HCT116 (cell line): ENCODE measurements at regions not wholly inside any gene's neighbourhood (a gene's known extent, or its start where the extent isn't known, plus 50 kb on each side); places are given as distances from the start of the nearest gene placed in this dataset.

ENCODE experiments used
- ATAC-seq: fragments of 200-7000 bp; cut with Tn5 transposase; 2 replicates; pipeline ENCODE4 v1.9.1; 2020; ENCODE audit warnings: mild to moderate bottlenecking, moderate library complexity
- BruUV-seq: library from RNA; stranded (reverse); fragments of 400-500 nt; replicated peaks from 2 replicates; lab custom pipeline; 2021; lab: Mats Ljungman, UMichigan
- CTCF ChIA-PET: fragments of 300-600 bp; sonication (Branson Sonifier 250); formaldehyde crosslinking; loops from one replicate; lab custom pipeline; 2021; ENCODE audit warnings: antibody characterized with exemption; lab: Charles Lee
- POLR2A ChIA-PET: fragments of 300-600, 350-600 bp; sonication (Branson Sonifier 250); formaldehyde crosslinking; loops from one replicate; lab custom pipeline; 2021; ENCODE audit warnings: antibody characterized with exemption; lab: Charles Lee
- RAD21 ChIA-PET, 2 experiments: fragments of 300-600 bp; sonication (Branson Sonifier 250); formaldehyde crosslinking; loops; one replicate each; lab custom pipeline; 2023; ENCODE audit warnings: low total read pairs in 2 of 2; ENCODE audit not compliant: uncharacterized antibody in 2 of 2, unreplicated experiment in 2 of 2, low non-redundant PET in 1 of 2; lab: Charles Lee
- DNase-seq: peaks from one replicate; pipeline ENCODE4 v3.0.0-alpha.2; 2010; ENCODE audit warnings: low read depth, low spot score
- H2AFZ ChIP-seq: fragments of 200-600 bp; shearing (Covaris generic), sonication (generic); 2 replicates; pipeline ENCODE4 v1.6.1; 2017; ENCODE audit warnings: low read depth, mixed run types, mixed read lengths, antibody characterized with exemption, low read length; ENCODE audit not compliant: poor library complexity, severe bottlenecking
- H3K27ac ChIP-seq: 2 replicates; pipeline ENCODE4 v1.5.1; 2012; ENCODE audit warnings: low read depth, low read length
- H3K27me3 ChIP-seq: fragments of 200-600 bp; sonication (generic); 2 replicates; pipeline ENCODE4 v1.6.1; 2016; ENCODE audit warnings: mixed run types, low read length, mixed read lengths; ENCODE audit not compliant: insufficient read depth
- H3K36me3 ChIP-seq, 2 experiments: fragments of 200-500 bp in 1 of 2; fragments of 200-600 bp in 1 of 2; sonication (Bioruptor generic) in 1 of 2; sonication (generic) in 1 of 2; 2 replicates each; pipeline versions ENCODE4 v1.5.1 to v1.6.1; 2014 to 2016; ENCODE audit warnings: low read length in 2 of 2, inconsistent platforms in 1 of 2, mixed read lengths in 1 of 2, mixed run types in 1 of 2; ENCODE audit not compliant: insufficient read depth in 2 of 2, control insufficient read depth in 1 of 2
- H3K4me1 ChIP-seq, 2 experiments: fragments of 200-600 bp in 1 of 2; sonication (generic) in 1 of 2; 2 replicates each; pipeline versions ENCODE4 v1.5.1 to v1.6.1; 2012 to 2017; ENCODE audit warnings: low read length in 2 of 2, inconsistent platforms in 1 of 2, mild to moderate bottlenecking in 1 of 2, mixed read lengths in 1 of 2, mixed run types in 1 of 2, moderate library complexity in 1 of 2; ENCODE audit not compliant: insufficient read depth in 2 of 2, control insufficient read depth in 1 of 2
- H3K4me2 ChIP-seq: fragments of 200-600 bp; sonication (generic); 2 replicates; pipeline ENCODE4 v1.6.1; 2017; ENCODE audit warnings: mixed run types, low read length, mixed read lengths
- H3K4me3 ChIP-seq, 2 experiments: fragments of 200-600 bp in 1 of 2; sonication (generic) in 1 of 2; replicated peaks in 1 of 2; 2 replicates each; pipeline ENCODE4 v1.5.1; 2011 to 2016; ENCODE audit warnings: low read length in 2 of 2, control low read depth in 1 of 2, low read depth in 1 of 2, mild to moderate bottlenecking in 1 of 2, mixed read lengths in 1 of 2, mixed run types in 1 of 2
- H3K79me2 ChIP-seq: fragments of 200-600 bp; sonication (generic); 2 replicates; pipeline ENCODE4 v1.6.1; 2017; ENCODE audit warnings: mild to moderate bottlenecking, mixed run types, low read length, moderate library complexity, mixed read lengths; ENCODE audit not compliant: insufficient read depth
- H3K9ac ChIP-seq: fragments of 200-600 bp; sonication (generic); 2 replicates; pipeline ENCODE4 v1.6.1; 2016; ENCODE audit warnings: low read length, mixed read lengths
- H3K9me2 ChIP-seq: fragments of 200-600 bp; sonication (generic), shearing (Covaris generic); 2 replicates; pipeline ENCODE4 v1.6.1; 2017; ENCODE audit warnings: mixed run types, mild to moderate bottlenecking, moderate library complexity; ENCODE audit not compliant: insufficient read depth
- H3K9me3 ChIP-seq, 2 experiments: fragments of 200-500 bp in 1 of 2; fragments of 200-600 bp in 1 of 2; sonication (Bioruptor generic) in 1 of 2; sonication (generic) in 1 of 2; 2 replicates each; pipeline ENCODE4 v1.6.1; 2014 to 2017; ENCODE audit warnings: low read length in 2 of 2, mixed read lengths in 2 of 2, inconsistent platforms in 1 of 2, low read depth in 1 of 2, mild to moderate bottlenecking in 1 of 2, mixed run types in 1 of 2, moderate library complexity in 1 of 2; ENCODE audit not compliant: control insufficient read depth in 1 of 2, insufficient read depth in 1 of 2
- H4K20me1 ChIP-seq: fragments of 200-600 bp; sonication (generic), shearing (Covaris generic); 2 replicates; pipeline ENCODE4 v1.6.1; 2017; ENCODE audit warnings: mixed run types, mild to moderate bottlenecking, moderate library complexity; ENCODE audit not compliant: insufficient read depth
- CBX3 ChIP-seq: IDR thresholded peaks from 2 replicates; pipeline ENCODE4 v1.6.1; 2012; ENCODE audit warnings: low read depth
- ELF1 ChIP-seq: IDR thresholded peaks from 2 replicates; pipeline ENCODE4 v1.6.1; 2012; ENCODE audit warnings: low read depth, borderline replicate concordance
- POLR2A ChIP-seq: IDR thresholded peaks from 2 replicates; pipeline ENCODE4 v1.7.0; 2011; ENCODE audit warnings: borderline replicate concordance; ENCODE audit not compliant: insufficient read depth, insufficient read length; ENCODE audit errors: extremely low read depth
- RAD21 ChIP-seq: IDR thresholded peaks from 2 replicates; pipeline ENCODE4 v1.6.1; 2012; ENCODE audit warnings: low read depth, mild to moderate bottlenecking
- intact Hi-C: fragments of 100-400 bp; cut with micrococcal nuclease; formaldehyde crosslinking; loops from 2 replicates; pipeline ENCODE4 v1.10.0; 2022

DNA sequence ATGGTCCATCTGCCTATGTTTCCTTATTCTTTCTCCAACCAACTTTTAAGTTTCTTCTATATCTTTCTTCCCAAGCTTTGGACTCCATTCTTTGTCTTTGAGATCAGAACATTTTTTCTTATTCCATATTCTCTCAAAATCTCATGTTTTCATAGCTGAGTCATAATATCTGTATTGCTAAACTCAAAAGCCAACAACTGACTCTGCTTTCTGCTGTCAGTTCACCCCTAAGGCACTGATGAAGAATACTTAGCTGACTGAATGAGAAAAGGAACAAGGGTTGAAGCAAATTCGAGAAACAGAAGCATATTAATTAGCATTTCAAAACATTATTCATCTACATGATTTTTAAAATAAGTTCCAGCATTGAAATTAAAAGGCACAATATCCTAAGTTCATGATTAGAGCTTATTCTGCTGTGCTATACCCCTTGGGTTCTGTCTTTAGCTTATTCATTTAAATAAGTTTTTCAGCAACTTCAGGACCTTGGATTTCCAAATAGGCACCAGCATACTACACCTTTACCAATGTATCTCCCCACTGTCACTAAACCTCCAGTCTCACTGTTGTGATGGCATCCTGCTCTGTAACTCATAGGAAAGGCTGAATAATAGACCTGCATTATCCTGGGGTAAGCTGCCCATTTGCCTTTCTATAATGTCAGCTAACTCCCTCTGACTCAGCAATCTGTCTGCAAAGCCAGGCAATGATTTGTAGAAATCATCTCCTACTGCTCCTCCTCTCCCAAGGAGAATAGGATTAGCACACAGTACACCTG is 49.9 kb upstream of the C5orf46 start:
- no peak overlapping the region for H3K4me2 ChIP-seq
- no peaks in the 10 kb centered on the region for H3K36me3 ChIP-seq
- no peak overlapping the region for H3K9ac ChIP-seq
- BruUV-seq = no TSS peak
- TF ChIP-seq ELF1 (no peak), CBX3 (no peak), POLR2A (no peak), RAD21 (no peak)
- TF ChIP-seq, all 23 proteins: peak for 0
- no peak overlapping the region for H3K4me3 ChIP-seq
- CTCF ChIA-PET = interaction anchor here (1.4 kb wide), 1 partner anchor 775 kb away, joined by 3 read pairs; no protein-coding TSS in a partner anchor
- H3K27ac ChIP-seq = no peak overlapping the region
- RAD21 ChIA-PET = no interaction called here
- H3K9me2 ChIP-seq = no peaks in the 10 kb centered on the region
- POLR2A ChIA-PET = no interaction called here
- no peaks in the 10 kb centered on the region for H4K20me1 ChIP-seq
- no peaks in the 10 kb centered on the region for H3K4me1 ChIP-seq
- no peaks in the 10 kb centered on the region for H3K9me3 ChIP-seq
- no peaks in the 10 kb centered on the region for H3K79me2 ChIP-seq
- intact Hi-C loops = no loop called here
- no peak overlapping the region for H2AFZ ChIP-seq
- DNase-seq (no peak), ATAC-seq (no peak)
- H3K27me3 ChIP-seq = no peaks in the 10 kb centered on the region
